ENCODE measurements at regions not wholly inside any gene's neighbourhood (a gene's known extent, or its start where the extent isn't known, plus 50 kb on each side); places are given as distances from the start of the nearest gene placed in this dataset.

- TF ChIP-seq REST (IDR thresholded peaks at IDR 0.05), result no peak
Measured at GRCh38 chr7:159272739-159273138, 128.1 kb upstream of the VIPR2 start (continued).

GRCh38 chr7:159271781-159272180, 127.1 kb upstream of the VIPR2 start:
- 40% methylated on average over 1 of the region's 1 CpG for WGBS
- Histone ChIP-seq H3K9ac (ENCODE audit: low read depth in 1 of 2, low read length in 2 of 2) (no peak overlapping the region), H3K27me3 (ENCODE audit: control insufficient read depth in 4 of 4, insufficient read depth in 4 of 4, low read length in 3 of 4) (peaks cover 0 to 5% (median 0%) of the 10 kb centered on the region in 4 donors), H3K4me1 (ENCODE audit: control insufficient read depth in 4 of 4, insufficient read depth in 4 of 4, low read length in 3 of 4) (no peaks in the 10 kb centered on the region), H3K4me3 (ENCODE audit: low read depth in 1 of 3, low read length in 3 of 3) (no peak overlapping the region), H3K36me3 (ENCODE audit: control insufficient read depth in 4 of 4, insufficient read depth in 3 of 4, low read depth in 1 of 4, low read length in 3 of 4) (no peaks in the 10 kb centered on the region), H3K27ac (ENCODE audit: low read depth in 1 of 2, low read length in 2 of 2) (no peak overlapping the region), H3K9me3 (ENCODE audit: control insufficient read depth in 4 of 4, low read length in 3 of 4) (peaks cover 2 to 10% (median 5%) of the 10 kb centered on the region in 4 donors)
- TF ChIP-seq ATF3 (IDR thresholded peaks at IDR 0.05) (no peak), RXRA (IDR thresholded peaks at IDR 0.05) (no peak), HNF4G (IDR thresholded peaks at IDR 0.05) (no peak), GABPA (IDR thresholded peaks at IDR 0.05 in 1 of 2, conservative IDR thresholded peaks at IDR 0.05 in 1 of 2) (no peak), HNF4A (conservative IDR thresholded peaks at IDR 0.05) (no peak), EGR1 (IDR thresholded peaks at IDR 0.05; ENCODE audit: low read depth in 2 of 2) (no peak), RAD21 (IDR thresholded peaks at IDR 0.05) (no peak), FOXA2 (IDR thresholded peaks at IDR 0.05) (no peak), MAX (IDR thresholded peaks at IDR 0.05) (no peak), SP1 (IDR thresholded peaks at IDR 0.05) (no peak), FOXA1 (IDR thresholded peaks at IDR 0.05) (no peak), ZBTB33 (IDR thresholded peaks at IDR 0.05) (no peak), CTCF (IDR thresholded peaks at IDR 0.05; ENCODE audit: low read depth, low read length, missing input control) (no peak), NR2F2 (IDR thresholded peaks at IDR 0.05) (no peak), REST (IDR thresholded peaks at IDR 0.05) (no peak), TAF1 (conservative IDR thresholded peaks at IDR 0.05) (no peak), JUND (IDR thresholded peaks at IDR 0.05) (no peak), YY1 (IDR thresholded peaks at IDR 0.05) (no peak)
- DNase-seq (ENCODE audit: low spot score), result no peak

Data from liver (tissue), 8 donors.